ENCODE measurements at regions not wholly inside any gene's neighbourhood (a gene's known extent, or its start where the extent isn't known, plus 50 kb on each side); places are given as distances from the start of the nearest gene placed in this dataset.

GRCh38 chr2:153299809-153300208 is 178.8 kb downstream of the RPRM start:
- TF ChIP-seq CTCF (IDR thresholded peaks at IDR 0.05; ENCODE audit: insufficient read depth, low read length, poor library complexity, severe bottlenecking) = no peak
- H3K27me3 ChIP-seq (ENCODE audit: control insufficient read depth, insufficient read depth, low read length) = no peaks in the 10 kb centered on the region
- H3K36me3 ChIP-seq (ENCODE audit: control insufficient read depth, insufficient read depth, low read length) = no peaks in the 10 kb centered on the region
- DNase-seq (ENCODE audit: low read depth) = no peak
- no peak overlapping the region for H3K4me3 ChIP-seq (ENCODE audit: low read depth, low read length)

GRCh38 chr2:153299217-153299616 is 179.3 kb downstream of the RPRM start:
- DNase-seq (ENCODE audit: low read depth) = no peak
- H3K27me3 ChIP-seq (ENCODE audit: control insufficient read depth, insufficient read depth, low read length) = no peaks in the 10 kb centered on the region
- H3K4me3 ChIP-seq (ENCODE audit: low read depth, low read length) = no peak overlapping the region
- no peak for TF ChIP-seq CTCF (IDR thresholded peaks at IDR 0.05; ENCODE audit: insufficient read depth, low read length, poor library complexity, severe bottlenecking)
- H3K36me3 ChIP-seq (ENCODE audit: control insufficient read depth, insufficient read depth, low read length) = no peaks in the 10 kb centered on the region

DNA sequence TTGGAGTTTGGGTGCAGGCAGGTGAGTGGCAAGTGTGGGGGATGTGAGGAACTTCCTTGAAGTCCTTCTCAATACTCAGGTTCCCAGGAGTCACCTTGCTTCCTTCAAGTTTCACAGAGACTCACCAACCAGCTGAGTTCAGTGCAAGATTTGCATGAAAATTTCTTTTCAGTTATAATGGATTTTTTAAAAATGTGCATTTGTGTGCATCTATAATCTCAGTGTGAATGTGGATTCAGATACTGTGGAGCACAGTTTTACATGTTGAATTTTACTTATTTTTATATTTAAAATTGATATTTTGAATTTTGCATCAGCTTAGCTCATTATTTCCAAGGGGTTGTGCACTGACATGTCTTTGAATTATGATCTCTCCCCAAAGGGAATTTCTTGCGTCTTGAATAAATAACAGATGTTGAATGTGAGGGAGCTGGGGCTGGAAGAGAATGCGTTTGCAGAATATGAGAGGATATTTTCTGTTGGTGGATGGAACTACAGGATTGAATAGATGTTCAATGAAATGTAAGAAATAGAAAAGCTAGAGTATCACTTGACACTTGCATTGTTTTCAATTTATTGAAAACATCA is 184.3 kb downstream of the RPRM start:
- Histone ChIP-seq H3K4me3 (ENCODE audit: low read depth, low read length) (no peak overlapping the region), H3K36me3 (ENCODE audit: control insufficient read depth, insufficient read depth, low read length) (no peaks in the 10 kb centered on the region), H3K27me3 (ENCODE audit: control insufficient read depth, insufficient read depth, low read length) (no peaks in the 10 kb centered on the region)
- TF ChIP-seq CTCF (IDR thresholded peaks at IDR 0.05; ENCODE audit: insufficient read depth, low read length, poor library complexity, severe bottlenecking) = no peak
- DNase-seq (ENCODE audit: low read depth) = no peak

DNA sequence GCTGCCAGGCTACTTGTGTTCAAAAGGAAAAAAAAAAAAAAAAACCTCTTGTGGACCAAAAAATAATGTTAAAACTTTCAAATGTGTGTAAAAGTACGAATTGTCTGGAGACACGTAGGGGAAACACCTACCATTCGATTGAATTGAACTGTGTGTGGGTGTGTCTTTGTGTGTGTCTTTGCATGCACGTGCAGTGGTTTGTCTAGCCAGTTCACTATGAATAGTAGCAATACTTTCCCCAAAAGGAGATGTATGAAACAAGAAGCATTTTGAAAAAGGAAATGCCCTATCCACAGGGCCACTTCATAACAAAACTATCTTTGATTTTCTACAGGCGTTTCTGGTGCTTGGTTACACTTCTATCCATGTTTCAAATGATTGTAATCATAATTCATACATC is 186.8 kb downstream of the RPRM start:
- TF ChIP-seq CTCF (IDR thresholded peaks at IDR 0.05; ENCODE audit: insufficient read depth, low read length, poor library complexity, severe bottlenecking) = no peak
- Histone ChIP-seq H3K36me3 (ENCODE audit: control insufficient read depth, insufficient read depth, low read length) (no peaks in the 10 kb centered on the region), H3K4me3 (ENCODE audit: low read depth, low read length) (no peak overlapping the region), H3K27me3 (ENCODE audit: control insufficient read depth, insufficient read depth, low read length) (no peaks in the 10 kb centered on the region)
- DNase-seq (ENCODE audit: low read depth) = no peak

- Histone ChIP-seq H3K27me3 (ENCODE audit: control insufficient read depth, insufficient read depth, low read length) (no peaks in the 10 kb centered on the region), H3K4me3 (ENCODE audit: low read depth, low read length) (peak overlapping the region; percentile 4), H3K36me3 (ENCODE audit: control insufficient read depth, insufficient read depth, low read length) (no peaks in the 10 kb centered on the region)
- DNase-seq (ENCODE audit: low read depth) = no peak
- TF ChIP-seq CTCF (IDR thresholded peaks at IDR 0.05; ENCODE audit: insufficient read depth, low read length, poor library complexity, severe bottlenecking) = peak; percentile 68
These were observed 191.3 kb downstream of the RPRM start for GRCh38 chr2:153287109-153287801.

Measured in kidney epithelial cell (primary cell).